HCT116 (cell line): ENCODE measurements at regions not wholly inside any gene's neighbourhood (a gene's known extent, or its start where the extent isn't known, plus 50 kb on each side); places are given as distances from the start of the nearest gene placed in this dataset.

Experiments
- EZH2 ChIP-seq: fragments of 200-600 bp; sonication (generic); IDR thresholded peaks from 2 replicates; pipeline ENCODE4 v1.6.1; 2017; ENCODE audit warnings: antibody characterized with exemption, mixed run types
- POLR2AphosphoS5 ChIP-seq: IDR thresholded peaks from 2 replicates; pipeline ENCODE4 v1.6.1; 2011; ENCODE audit warnings: mild to moderate bottlenecking, low read depth, low read length, moderate library complexity
- REST ChIP-seq: IDR thresholded peaks from 2 replicates; pipeline ENCODE4 v1.6.1; 2012; ENCODE audit warnings: low read depth
- SP1 ChIP-seq: IDR thresholded peaks from 2 replicates; pipeline ENCODE4 v1.6.1; 2012; ENCODE audit warnings: low read depth
- YY1 ChIP-seq: IDR thresholded peaks from 2 replicates; pipeline ENCODE4 v1.6.1; 2011; ENCODE audit warnings: low read length, low read depth, moderate library complexity, mild to moderate bottlenecking; ENCODE audit not compliant: insufficient replicate concordance; ENCODE audit errors: extremely low read depth
- TF ChIP-seq, protein P1 (sequence below), 3 experiments: fragments of 200-600 bp in 1 of 3; sonication (generic) in 1 of 3; IDR thresholded peaks in 2 of 3; conservative IDR thresholded peaks in 1 of 3; 2 replicates each; pipeline ENCODE4 v1.5.1; 2012 to 2017; ENCODE audit warnings: low read depth in 2 of 3, low read length in 2 of 3, antibody characterized with exemption in 1 of 3, borderline replicate concordance in 1 of 3, control low read depth in 1 of 3, mild to moderate bottlenecking in 1 of 3, mixed read lengths in 1 of 3, mixed run types in 1 of 3, moderate library complexity in 1 of 3; ENCODE audit not compliant: insufficient read depth in 1 of 3
- TF ChIP-seq, protein P2 (sequence below): IDR thresholded peaks from 2 replicates; pipeline ENCODE4 v1.6.1; 2012

GRCh38 chr6:170062209-170062914 lies 228.5 kb downstream of the DLL1 start:
- TF ChIP-seq, protein P1, sequence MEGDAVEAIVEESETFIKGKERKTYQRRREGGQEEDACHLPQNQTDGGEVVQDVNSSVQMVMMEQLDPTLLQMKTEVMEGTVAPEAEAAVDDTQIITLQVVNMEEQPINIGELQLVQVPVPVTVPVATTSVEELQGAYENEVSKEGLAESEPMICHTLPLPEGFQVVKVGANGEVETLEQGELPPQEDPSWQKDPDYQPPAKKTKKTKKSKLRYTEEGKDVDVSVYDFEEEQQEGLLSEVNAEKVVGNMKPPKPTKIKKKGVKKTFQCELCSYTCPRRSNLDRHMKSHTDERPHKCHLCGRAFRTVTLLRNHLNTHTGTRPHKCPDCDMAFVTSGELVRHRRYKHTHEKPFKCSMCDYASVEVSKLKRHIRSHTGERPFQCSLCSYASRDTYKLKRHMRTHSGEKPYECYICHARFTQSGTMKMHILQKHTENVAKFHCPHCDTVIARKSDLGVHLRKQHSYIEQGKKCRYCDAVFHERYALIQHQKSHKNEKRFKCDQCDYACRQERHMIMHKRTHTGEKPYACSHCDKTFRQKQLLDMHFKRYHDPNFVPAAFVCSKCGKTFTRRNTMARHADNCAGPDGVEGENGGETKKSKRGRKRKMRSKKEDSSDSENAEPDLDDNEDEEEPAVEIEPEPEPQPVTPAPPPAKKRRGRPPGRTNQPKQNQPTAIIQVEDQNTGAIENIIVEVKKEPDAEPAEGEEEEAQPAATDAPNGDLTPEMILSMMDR (IDR thresholded peaks at IDR 0.05 in 2 of 3, conservative IDR thresholded peaks at IDR 0.05 in 1 of 3; ENCODE audit: borderline replicate concordance in 1 of 3, insufficient read depth in 1 of 3, low read depth in 2 of 3, low read length in 2 of 3), result no peak
- TF ChIP-seq REST, result no peak
- TF ChIP-seq, protein P2, sequence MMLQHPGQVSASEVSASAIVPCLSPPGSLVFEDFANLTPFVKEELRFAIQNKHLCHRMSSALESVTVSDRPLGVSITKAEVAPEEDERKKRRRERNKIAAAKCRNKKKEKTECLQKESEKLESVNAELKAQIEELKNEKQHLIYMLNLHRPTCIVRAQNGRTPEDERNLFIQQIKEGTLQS, result no peak
- TF ChIP-seq POLR2AphosphoS5, result no peak
- TF ChIP-seq EZH2, result no peak
- no peak for TF ChIP-seq YY1
- no peak for TF ChIP-seq SP1
